H1 (cell line): ENCODE measurements at regions not wholly inside any gene's neighbourhood (a gene's known extent, or its start where the extent isn't known, plus 50 kb on each side); places are given as distances from the start of the nearest gene placed in this dataset.

Source experiments
- CTCF ChIA-PET: fragments of 300-600 bp; sonication (Branson Sonifier 250); formaldehyde crosslinking; loops from one replicate; lab custom pipeline; 2021; ENCODE audit not compliant: partially characterized antibody; lab: Charles Lee
- POLR2A ChIA-PET: fragments of 300-600 bp; sonication (Branson Sonifier 250); formaldehyde crosslinking; loops from one replicate; lab custom pipeline; 2021; ENCODE audit warnings: inconsistent platforms; ENCODE audit not compliant: partially characterized antibody; lab: Charles Lee
- DNase-seq, 2 experiments: peaks; one replicate each; pipeline versions ENCODE4 v3.0.0 to v3.0.0-alpha.2; 2010 to 2022; ENCODE audit warnings: low spot score in 2 of 2, low read depth in 1 of 2, mixed read lengths in 1 of 2
- FAIRE-seq: peaks from 2 replicates; lab custom pipeline; 2011; peaks lifted over from hg19 to GRCh38; lab: Jason Lieb, UNC
- H2AFZ ChIP-seq: 2 replicates; pipeline ENCODE4 v1.8.1; 2012; ENCODE audit warnings: low read length, inconsistent platforms
- H2AK5ac ChIP-seq: 2 replicates; pipeline ENCODE4 v1.6.1; 2013; ENCODE audit warnings: low read depth, low read length
- H2BK120ac ChIP-seq: replicated peaks from 2 replicates; pipeline ENCODE3; 2013; ENCODE audit warnings: low read depth, low read length, inconsistent platforms
- H2BK12ac ChIP-seq: 2 replicates; pipeline ENCODE4 v1.6.1; 2013; ENCODE audit warnings: low read depth, low read length
- H2BK15ac ChIP-seq: 2 replicates; pipeline ENCODE4 v1.6.1; 2013; ENCODE audit warnings: low read length
- H2BK20ac ChIP-seq: 2 replicates; pipeline ENCODE4 v1.6.1; 2013; ENCODE audit warnings: low read length
- H2BK5ac ChIP-seq: 2 replicates; pipeline ENCODE4 v1.6.1; 2013; ENCODE audit warnings: low read depth, low read length
- H3K14ac ChIP-seq: 2 replicates; pipeline ENCODE4 v1.6.1; 2013; ENCODE audit warnings: inconsistent platforms; ENCODE audit not compliant: insufficient read length
- H3K18ac ChIP-seq: 2 replicates; pipeline ENCODE4 v1.6.1; 2013; ENCODE audit warnings: low read length; ENCODE audit errors: extremely low read depth
- H3K23ac ChIP-seq: 2 replicates; pipeline ENCODE4 v1.6.1; 2013; ENCODE audit warnings: inconsistent platforms; ENCODE audit not compliant: insufficient read length
- H3K23me2 ChIP-seq: 2 replicates; pipeline ENCODE4 v1.6.1; 2013; ENCODE audit warnings: low read depth, low read length
- H3K27ac ChIP-seq: 2 replicates; pipeline ENCODE4 v1.6.1; 2011; ENCODE audit warnings: low read depth, low read length, inconsistent platforms
- H3K27me3 ChIP-seq, 4 experiments: replicated peaks in 1 of 4; 1 replicate in 1 of 4; 2 replicates in 3 of 4; pipeline versions ENCODE4 v1.6.1 to v1.8.1; 2011 to 2013; ENCODE audit warnings: low read length in 3 of 4, mild to moderate bottlenecking in 3 of 4, inconsistent platforms in 2 of 4, mixed read lengths in 2 of 4, moderate library complexity in 1 of 4; ENCODE audit not compliant: control insufficient read depth in 3 of 4, insufficient read depth in 3 of 4; ENCODE audit errors: extremely low read depth in 1 of 4
- H3K36me3 ChIP-seq, 4 experiments: 2 replicates each; pipeline versions ENCODE4 v1.6.1 to v1.8.1; 2011 to 2013; ENCODE audit warnings: mild to moderate bottlenecking in 4 of 4, low read length in 3 of 4, moderate library complexity in 2 of 4, control low read depth in 1 of 4, inconsistent platforms in 1 of 4; ENCODE audit not compliant: insufficient read depth in 4 of 4, control insufficient read depth in 2 of 4
- H3K4ac ChIP-seq: replicated peaks from 2 replicates; pipeline ENCODE3; 2013; ENCODE audit warnings: low read length, low read depth, mixed read lengths, inconsistent platforms; ENCODE audit not compliant: insufficient read length
- H3K4me1 ChIP-seq, 4 experiments: replicated peaks in 1 of 4; 1 replicate in 1 of 4; 2 replicates in 3 of 4; pipeline versions ENCODE4 v1.6.1 to v1.8.1; 2011 to 2013; ENCODE audit warnings: low read length in 3 of 4, inconsistent platforms in 2 of 4, mixed read lengths in 1 of 4; ENCODE audit not compliant: insufficient read depth in 4 of 4, control insufficient read depth in 3 of 4
- H3K4me2 ChIP-seq, 2 experiments: 2 replicates each; pipeline versions ENCODE4 v1.6.1 to v1.8.1; 2011 to 2013; ENCODE audit warnings: low read depth in 2 of 2, low read length in 2 of 2, control low read depth in 1 of 2, inconsistent platforms in 1 of 2, mild to moderate bottlenecking in 1 of 2; ENCODE audit not compliant: insufficient read depth in 1 of 2
- H3K4me3 ChIP-seq, 4 experiments: fragments of 200-600, 300-600 bp in 1 of 4; sonication (generic), shearing (Covaris generic), sonication (Bioruptor Twin) in 1 of 4; 2 replicates each; pipeline versions ENCODE4 v1.5.1 to v1.8.1; 2011 to 2016; ENCODE audit warnings: low read length in 4 of 4, low read depth in 3 of 4, control low read depth in 2 of 4, inconsistent platforms in 2 of 4, mild to moderate bottlenecking in 2 of 4, mixed read lengths in 1 of 4, moderate library complexity in 1 of 4; ENCODE audit not compliant: insufficient read depth in 2 of 4; ENCODE audit errors: extremely low read depth in 1 of 4
- H3K56ac ChIP-seq: replicated peaks from 2 replicates; pipeline ENCODE3; 2013; ENCODE audit warnings: low read depth, mild to moderate bottlenecking, mixed read lengths, low read length, inconsistent platforms; ENCODE audit not compliant: insufficient read length
- H3K79me1 ChIP-seq: 2 replicates; pipeline ENCODE4 v1.6.1; 2013; ENCODE audit warnings: low read depth, low read length, control low read depth
- H3K79me2 ChIP-seq, 2 experiments: 2 replicates each; pipeline versions ENCODE4 v1.6.1 to v1.8.1; 2012 to 2013; ENCODE audit warnings: low read length in 2 of 2, mild to moderate bottlenecking in 2 of 2, inconsistent platforms in 1 of 2; ENCODE audit not compliant: insufficient read depth in 2 of 2, control insufficient read depth in 1 of 2
- H3K9ac ChIP-seq, 4 experiments: replicated peaks in 1 of 4; 1 replicate in 1 of 4; 2 replicates in 3 of 4; pipeline versions ENCODE4 v1.6.1 to v1.8.1; 2011 to 2013; ENCODE audit warnings: low read depth in 3 of 4, low read length in 3 of 4, control low read depth in 2 of 4, mild to moderate bottlenecking in 2 of 4, moderate library complexity in 2 of 4, inconsistent platforms in 1 of 4; ENCODE audit errors: extremely low read depth in 1 of 4
- H3K9me3 ChIP-seq, 2 experiments: 2 replicates each; pipeline versions ENCODE4 v1.6.1 to v1.8.1; 2012 to 2013; ENCODE audit warnings: mild to moderate bottlenecking in 2 of 2, moderate library complexity in 2 of 2, control low read depth in 1 of 2, inconsistent platforms in 1 of 2, low read depth in 1 of 2, low read length in 1 of 2, mixed read lengths in 1 of 2; ENCODE audit not compliant: insufficient read depth in 2 of 2
- H4K20me1 ChIP-seq, 2 experiments: replicated peaks in 1 of 2; 2 replicates each; pipeline versions ENCODE3 to v1.8.1; 2011 to 2013; ENCODE audit warnings: inconsistent platforms in 2 of 2, low read length in 2 of 2, mild to moderate bottlenecking in 1 of 2; ENCODE audit not compliant: insufficient read depth in 2 of 2, control insufficient read depth in 1 of 2
- H4K5ac ChIP-seq: 2 replicates; pipeline ENCODE4 v1.6.1; 2013; ENCODE audit warnings: low read length, low read depth, mixed read lengths, inconsistent platforms; ENCODE audit not compliant: insufficient read length
- H4K8ac ChIP-seq: 2 replicates; pipeline ENCODE4 v1.8.0; 2013; ENCODE audit warnings: mild to moderate bottlenecking, moderate library complexity, low read length, inconsistent platforms; ENCODE audit not compliant: insufficient read depth; ENCODE audit errors: extremely low read depth
- H4K91ac ChIP-seq: replicated peaks from 2 replicates; pipeline ENCODE3; 2013; ENCODE audit warnings: low read length, mixed read lengths, inconsistent platforms; ENCODE audit not compliant: insufficient read length
- BACH1 ChIP-seq: IDR thresholded peaks from 2 replicates; pipeline ENCODE4 v1.6.1; 2012; ENCODE audit warnings: low read length, improper control_type of control experiment
- CHD1 ChIP-seq: IDR thresholded peaks from 2 replicates; pipeline ENCODE4 v1.6.1; 2012; ENCODE audit warnings: low read depth, low read length, improper control_type of control experiment
- EGR1 ChIP-seq: IDR thresholded peaks from 2 replicates; pipeline ENCODE4 v1.6.1; 2011; ENCODE audit warnings: low read depth, low read length, borderline replicate concordance
- JUN ChIP-seq: IDR thresholded peaks from 2 replicates; pipeline ENCODE4 v1.6.1; 2011; ENCODE audit warnings: low read depth, mild to moderate bottlenecking, improper control_type of control experiment, low read length
- NANOG ChIP-seq: IDR thresholded peaks from 2 replicates; pipeline ENCODE4 v1.6.1; 2011; ENCODE audit warnings: low read length, low read depth, mild to moderate bottlenecking, inconsistent platforms; ENCODE audit not compliant: insufficient read depth, poor library complexity, severe bottlenecking
- NRF1 ChIP-seq: IDR thresholded peaks from 2 replicates; pipeline ENCODE4 v1.6.1; 2011; ENCODE audit warnings: mild to moderate bottlenecking, low read depth, low read length, improper control_type of control experiment
- POU5F1 ChIP-seq: IDR thresholded peaks from 2 replicates; pipeline ENCODE4 v1.6.1; 2011; ENCODE audit warnings: low read depth, mild to moderate bottlenecking, low read length, moderate library complexity
- RBBP5 ChIP-seq: IDR thresholded peaks from 2 replicates; pipeline ENCODE4 v1.7.1; 2012; ENCODE audit warnings: low read depth, mild to moderate bottlenecking, inconsistent platforms, low read length, moderate library complexity, borderline replicate concordance
- RFX5 ChIP-seq: IDR thresholded peaks from 2 replicates; pipeline ENCODE4 v1.6.1; 2011; ENCODE audit warnings: low read depth, low read length, improper control_type of control experiment, borderline replicate concordance
- SP1 ChIP-seq: IDR thresholded peaks from 2 replicates; pipeline ENCODE4 v1.6.1; 2011; ENCODE audit warnings: low read depth, low read length
- SUZ12 ChIP-seq: fragments of 200-600 bp; sonication (generic); IDR thresholded peaks from 2 replicates; pipeline ENCODE4 v1.6.1; 2012; ENCODE audit warnings: mild to moderate bottlenecking, inconsistent platforms, low read length, moderate library complexity, mixed read lengths
- TAF1 ChIP-seq: IDR thresholded peaks from 2 replicates; pipeline ENCODE4 v1.6.1; 2011; ENCODE audit warnings: mild to moderate bottlenecking, low read depth, low read length
- WGBS, 2 experiments: shearing (Covaris generic) in 1 of 2; methylation state at CpG; one replicate each; pipeline versions ENCODE4 v1.1.6 to v1.1.7; 2013 to 2015; ENCODE audit warnings: low lambda C conversion rate in 2 of 2, mixed read lengths in 2 of 2, inconsistent platforms in 1 of 2, low coverage in 1 of 2, missing lambda C conversion rate in 1 of 2; ENCODE audit not compliant: insufficient replicate concordance in 2 of 2, insufficient coverage in 1 of 2, insufficient read length in 1 of 2; ENCODE audit errors: extremely low coverage in 1 of 2, missing lambda C conversion rate in 1 of 2; 5-methylcytosine and 5-hydroxymethylcytosine counted together

- no peak overlapping the region for H3K9ac ChIP-seq
- H3K14ac ChIP-seq: no peak overlapping the region
- H3K23me2 ChIP-seq: no peaks in the 10 kb centered on the region
- H4K20me1 ChIP-seq: no peaks in the 10 kb centered on the region
- H3K9me3 ChIP-seq: no peaks in the 10 kb centered on the region
- H3K23ac ChIP-seq: no peak overlapping the region
- no peak for DNase-seq
- H2BK20ac ChIP-seq: no peak overlapping the region
- no peak overlapping the region for H4K8ac ChIP-seq
- CTCF ChIA-PET: interaction anchor here (0.7 kb wide), 1 partner anchor 421 kb away, joined by 3 read pairs; no protein-coding TSS in a partner anchor
- no peak overlapping the region for H4K5ac ChIP-seq
- H3K18ac ChIP-seq: no peak overlapping the region
- no peak overlapping the region for H2BK12ac ChIP-seq
- H3K27ac ChIP-seq: no peak overlapping the region
- no peak overlapping the region for H2BK120ac ChIP-seq
- H3K36me3 ChIP-seq: no peaks in the 10 kb centered on the region
- no peak overlapping the region for H3K4me2 ChIP-seq
- no peaks in the 10 kb centered on the region for H3K79me1 ChIP-seq
- 89% methylated on average over 7 of the region's 7 CpGs; no CpG with 5 or more reads in 1 of the 2 experiments for WGBS, 2 experiments
- no peak overlapping the region for H2BK5ac ChIP-seq
- H3K4me1 ChIP-seq: no peaks in the 10 kb centered on the region
- H3K79me2 ChIP-seq: no peaks in the 10 kb centered on the region
- no peak for FAIRE-seq
- no peak overlapping the region for H3K56ac ChIP-seq
- H3K27me3 ChIP-seq: no peaks in the 10 kb centered on the region
- H4K91ac ChIP-seq: no peak overlapping the region
- H3K4ac ChIP-seq: no peak overlapping the region
- H2AFZ ChIP-seq: no peak overlapping the region
- TF ChIP-seq BACH1 (no peak), NANOG (no peak), EGR1 (no peak), JUN (no peak), NRF1 (no peak), RFX5 (no peak), SUZ12 (no peak), RBBP5 (no peak), POU5F1 (no peak), CHD1 (no peak), SP1 (no peak), TAF1 (no peak)
- H2AK5ac ChIP-seq: no peak overlapping the region
- H3K4me3 ChIP-seq: no peak overlapping the region
- POLR2A ChIA-PET: no interaction called here
- no peak overlapping the region for H2BK15ac ChIP-seq
Observed at GRCh38 chr3:59430341-59430740, 380.5 kb upstream of the CFAP20DC start.
